Smooth muscle cell (in vitro differentiated cells): ENCODE measurements at regions not wholly inside any gene's neighbourhood (a gene's known extent, or its start where the extent isn't known, plus 50 kb on each side); places are given as distances from the start of the nearest gene placed in this dataset.

Experiments used
- DNase-seq: peaks from one replicate; lab custom pipeline; 2025; ENCODE audit not compliant: unreplicated experiment; lab: John Stamatoyannopoulos, UW
- H2AFZ ChIP-seq: fragments of 200-600 bp; sonication (generic); 2 replicates; pipeline ENCODE4 v1.6.0; 2016; ENCODE audit warnings: antibody characterized with exemption, low read depth, mild to moderate bottlenecking
- H3F3A ChIP-seq: fragments of 200-600 bp; sonication (generic); 2 replicates; pipeline ENCODE4 v1.6.0; 2017; ENCODE audit warnings: antibody characterized with exemption, low read depth
- H3K27ac ChIP-seq: fragments of 200-600 bp; sonication (generic); 2 replicates; pipeline ENCODE4 v1.5.1; 2016; ENCODE audit warnings: low read depth, mild to moderate bottlenecking
- H3K27me3 ChIP-seq: fragments of 200-600 bp; sonication (generic); 2 replicates; pipeline ENCODE4 v1.6.1; 2016; ENCODE audit warnings: low read depth, mild to moderate bottlenecking
- H3K36me3 ChIP-seq: fragments of 200-600 bp; sonication (generic); 2 replicates; pipeline ENCODE4 v1.5.1; 2016; ENCODE audit warnings: low read depth
- H3K4me1 ChIP-seq: fragments of 200-600 bp; sonication (generic); 2 replicates; pipeline ENCODE4 v1.5.1; 2016; ENCODE audit warnings: low read depth
- H3K4me2 ChIP-seq: fragments of 200-600 bp; sonication (generic); 2 replicates; pipeline ENCODE4 v1.6.0; 2016; ENCODE audit warnings: mild to moderate bottlenecking
- H3K4me3 ChIP-seq: fragments of 200-600 bp; sonication (generic); 2 replicates; pipeline ENCODE4 v1.5.1; 2016; ENCODE audit warnings: mild to moderate bottlenecking
- H3K79me2 ChIP-seq: fragments of 200-600 bp; sonication (generic); 2 replicates; pipeline ENCODE4 v1.6.0; 2016; ENCODE audit warnings: low read depth, mild to moderate bottlenecking
- H3K9ac ChIP-seq: fragments of 200-600 bp; sonication (generic); 2 replicates; pipeline ENCODE4 v1.6.0; 2016; ENCODE audit warnings: low read depth
- H3K9me3 ChIP-seq: fragments of 200-600 bp; sonication (generic); replicated peaks from 2 replicates; pipeline ENCODE4 v1.5.1; 2016; ENCODE audit warnings: low read depth
- H4K20me1 ChIP-seq: fragments of 200-600 bp; sonication (generic); 2 replicates; pipeline ENCODE4 v1.6.0; 2016; ENCODE audit warnings: low read depth
- CTCF ChIP-seq: fragments of 200-600 bp; sonication (generic); IDR thresholded peaks from 2 replicates; pipeline ENCODE4 v1.5.1; 2017; ENCODE audit warnings: borderline replicate concordance, mild to moderate bottlenecking, antibody characterized with exemption; ENCODE audit not compliant: insufficient read depth, poor library complexity, severe bottlenecking
- WGBS: methylation state at CpG from one replicate; pipeline ENCODE4 v1.1.7; 2016; ENCODE audit warnings: low lambda C conversion rate; 5-methylcytosine and 5-hydroxymethylcytosine counted together

DNA sequence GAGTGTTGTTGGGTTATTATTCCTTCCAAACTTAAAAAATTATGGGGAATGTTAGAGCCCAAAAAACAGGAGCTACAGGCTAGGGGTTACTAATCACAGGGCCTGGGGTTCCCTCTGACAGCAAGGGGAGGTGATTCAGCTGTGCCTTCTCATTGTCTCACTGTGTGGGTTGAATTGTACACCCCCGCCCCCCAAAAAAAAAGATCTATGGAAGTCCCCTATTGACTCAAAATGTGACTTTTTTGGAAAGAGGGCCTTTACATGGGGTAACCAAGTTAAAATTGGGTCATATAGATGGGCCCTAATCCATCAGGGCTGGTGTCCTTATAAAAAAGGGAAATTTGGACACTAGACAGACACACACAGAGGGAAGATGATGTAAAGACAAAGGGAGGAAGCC is 190.2 kb downstream of the SOX9 start:
- Histone ChIP-seq H3K4me1 (no peaks in the 10 kb centered on the region), H3K27ac (no peak overlapping the region), H3K27me3 (no peaks in the 10 kb centered on the region), H3K36me3 (no peaks in the 10 kb centered on the region), H3F3A (no peaks in the 10 kb centered on the region), H3K79me2 (no peaks in the 10 kb centered on the region), H3K9me3 (no peaks in the 10 kb centered on the region), H3K9ac (no peak overlapping the region), H3K4me3 (no peak overlapping the region), H3K4me2 (no peak overlapping the region), H2AFZ (no peak overlapping the region), H4K20me1 (no peaks in the 10 kb centered on the region)
- WGBS = 100% methylated on average over 1 of the region's 1 CpG
- no peak for DNase-seq
- TF ChIP-seq CTCF = no peak

DNA sequence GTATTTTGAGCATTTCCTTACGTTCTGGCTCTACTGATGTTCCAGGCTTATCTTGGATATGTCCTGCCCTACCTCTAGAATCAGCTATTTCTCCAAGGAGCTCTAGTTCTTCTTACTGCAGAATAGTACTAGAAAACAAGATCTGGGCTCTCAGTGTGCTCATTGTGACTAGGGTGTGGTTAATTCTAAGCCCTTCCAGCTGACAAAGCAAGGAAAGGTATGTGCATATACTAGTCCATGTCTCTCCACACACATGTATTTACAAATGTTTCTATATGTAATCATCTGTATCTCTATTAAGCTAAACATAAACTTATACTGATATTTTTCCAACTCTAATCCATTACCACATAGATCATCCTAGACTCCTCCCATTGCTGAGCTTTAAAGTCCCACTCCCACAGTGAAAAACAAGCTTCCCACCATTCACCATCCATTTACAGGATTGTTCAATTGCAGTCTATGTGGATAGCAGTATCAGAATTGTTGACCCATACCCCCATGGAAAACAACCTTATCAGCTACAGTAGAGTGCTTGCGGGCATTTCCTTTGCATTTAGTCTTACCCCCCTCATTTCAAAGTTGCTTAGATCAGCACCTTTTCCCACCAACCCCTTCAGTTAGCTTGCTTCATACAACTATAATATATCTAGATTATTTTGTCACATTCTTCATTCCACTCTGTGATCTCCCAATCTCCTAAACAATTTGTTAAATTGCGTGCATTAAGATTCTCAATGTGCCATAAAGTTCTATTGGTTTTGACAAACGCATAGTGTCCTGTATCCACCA is 194.5 kb downstream of the SOX9 start:
- H3K9ac ChIP-seq = no peak overlapping the region
- WGBS = 92% methylated on average over 4 of the region's 4 CpGs
- DNase-seq = no peak
- H3F3A ChIP-seq = no peaks in the 10 kb centered on the region
- TF ChIP-seq CTCF = no peak
- H3K4me3 ChIP-seq = no peak overlapping the region
- no peaks in the 10 kb centered on the region for H3K79me2 ChIP-seq
- H2AFZ ChIP-seq = no peak overlapping the region
- no peaks in the 10 kb centered on the region for H4K20me1 ChIP-seq
- no peaks in the 10 kb centered on the region for H3K9me3 ChIP-seq
- no peaks in the 10 kb centered on the region for H3K27me3 ChIP-seq
- H3K4me2 ChIP-seq = no peak overlapping the region
- H3K36me3 ChIP-seq = no peaks in the 10 kb centered on the region
- H3K4me1 ChIP-seq = no peaks in the 10 kb centered on the region
- no peak overlapping the region for H3K27ac ChIP-seq

DNA sequence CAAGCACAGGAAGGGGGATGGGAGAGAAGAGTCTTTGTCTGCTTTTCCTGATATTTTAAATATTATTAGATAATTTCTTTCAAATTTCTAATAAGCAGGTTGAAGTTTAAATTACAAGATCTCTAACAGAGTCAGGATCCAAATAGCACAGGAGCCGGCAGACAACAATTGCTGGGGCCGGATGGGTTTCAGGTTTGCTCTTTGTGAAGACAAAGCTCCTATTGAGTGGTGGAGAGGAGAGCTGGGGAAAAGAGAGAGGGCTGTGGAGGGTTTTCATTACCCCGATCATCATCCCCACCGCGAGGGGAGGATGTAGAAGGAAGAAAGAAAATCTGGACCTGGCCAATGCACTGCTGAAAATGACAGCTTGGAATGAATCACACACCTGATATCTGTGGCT is 197.3 kb downstream of the SOX9 start:
- H2AFZ ChIP-seq = no peak overlapping the region
- no peak for TF ChIP-seq CTCF
- no peaks in the 10 kb centered on the region for H3F3A ChIP-seq
- H3K9ac ChIP-seq = no peak overlapping the region
- no peaks in the 10 kb centered on the region for H3K27me3 ChIP-seq
- DNase-seq = no peak
- H3K4me3 ChIP-seq = no peak overlapping the region
- no peaks in the 10 kb centered on the region for H3K9me3 ChIP-seq
- no peak overlapping the region for H3K4me2 ChIP-seq
- H3K4me1 ChIP-seq = no peaks in the 10 kb centered on the region
- H3K79me2 ChIP-seq = no peaks in the 10 kb centered on the region
- H3K27ac ChIP-seq = no peak overlapping the region
- no peaks in the 10 kb centered on the region for H3K36me3 ChIP-seq
- WGBS = 91% methylated on average over 5 of the region's 5 CpGs
- no peaks in the 10 kb centered on the region for H4K20me1 ChIP-seq

DNA sequence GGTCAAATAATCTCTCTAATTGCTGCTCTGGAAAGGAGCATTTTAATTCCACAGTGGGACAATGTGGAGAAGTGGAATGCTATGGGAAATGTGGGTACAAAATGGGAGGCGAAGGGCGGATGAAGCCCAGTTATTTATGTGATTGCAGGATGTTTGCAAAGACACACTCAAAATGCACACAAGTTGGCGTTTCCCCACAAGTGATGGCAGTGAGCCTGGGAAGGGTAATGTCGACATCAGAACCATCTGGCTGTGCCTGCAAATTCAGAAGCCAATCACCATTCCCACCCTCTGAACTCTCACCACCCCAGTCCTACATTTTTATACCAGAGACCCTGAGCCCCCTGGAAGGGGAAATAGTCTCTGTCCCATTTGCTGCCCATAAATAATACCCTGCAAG is 201.1 kb downstream of the SOX9 start:
- no peak for DNase-seq
- no peak overlapping the region for H3K4me2 ChIP-seq
- no peaks in the 10 kb centered on the region for H3K36me3 ChIP-seq
- no peak overlapping the region for H3K4me3 ChIP-seq
- H3K9me3 ChIP-seq = no peaks in the 10 kb centered on the region
- H3K27ac ChIP-seq = no peak overlapping the region
- H4K20me1 ChIP-seq = no peaks in the 10 kb centered on the region
- 94% methylated on average over 4 of the region's 4 CpGs for WGBS
- H2AFZ ChIP-seq = no peak overlapping the region
- H3F3A ChIP-seq = no peaks in the 10 kb centered on the region
- no peak overlapping the region for H3K9ac ChIP-seq
- H3K4me1 ChIP-seq = no peaks in the 10 kb centered on the region
- peaks cover 4% of the 10 kb centered on the region for H3K27me3 ChIP-seq
- H3K79me2 ChIP-seq = no peaks in the 10 kb centered on the region
- no peak for TF ChIP-seq CTCF
